ENCODE measurements at regions not wholly inside any gene's neighbourhood (a gene's known extent, or its start where the extent isn't known, plus 50 kb on each side); places are given as distances from the start of the nearest gene placed in this dataset.

DNA sequence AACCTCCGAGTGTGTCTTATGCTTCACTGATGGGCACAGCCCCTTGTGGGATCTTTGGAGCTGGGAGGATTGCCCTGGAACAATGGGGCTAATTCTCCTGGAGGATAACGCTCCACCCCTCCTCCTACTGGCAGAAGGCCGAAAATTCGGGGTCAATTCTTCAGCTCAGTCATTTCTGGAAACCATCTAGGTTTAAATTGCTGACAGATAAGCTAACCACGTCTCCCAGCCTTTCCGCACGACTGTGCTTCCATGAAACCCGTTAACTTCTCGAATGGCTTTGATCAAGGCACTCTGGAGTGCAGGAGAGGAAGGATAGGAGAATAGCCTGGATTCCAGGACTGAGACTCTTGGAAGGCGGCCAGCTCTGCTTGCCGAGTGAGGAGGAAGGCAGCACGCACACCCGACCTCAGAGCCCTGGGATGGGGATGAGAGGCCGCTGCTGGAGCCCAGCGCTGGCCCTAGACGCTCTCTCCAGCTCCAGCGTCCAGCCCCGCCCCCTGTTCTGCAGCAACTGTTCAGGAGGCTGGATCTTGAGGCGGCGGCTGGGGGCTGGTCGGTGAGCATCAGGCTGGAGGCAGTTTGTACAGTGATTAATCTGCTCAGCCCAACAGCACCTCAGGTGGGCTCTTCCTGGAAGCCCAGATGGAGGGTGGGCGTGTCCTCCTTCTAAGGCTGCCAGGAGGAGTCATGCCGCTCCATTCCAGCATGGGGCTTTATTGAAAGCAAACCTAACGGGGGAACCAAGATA, 176.7 kb upstream of the NCAM1 start:
- no peak overlapping the region for H2BK120ac ChIP-seq (ENCODE audit: low read depth, low read length)
- no peak overlapping the region for H3K4ac ChIP-seq (ENCODE audit: low read depth, low read length)
- H2BK5ac ChIP-seq (ENCODE audit: low read depth, low read length, poor library complexity, severe bottlenecking): no peak overlapping the region
- ChIA-PET CTCF (interaction anchor here (1.2 kb wide), 1 partner anchor 11 kb away, joined by 6 read pairs; no protein-coding TSS in a partner anchor), POLR2A (ENCODE audit: unreplicated experiment) (no interaction called here)
- H2BK15ac ChIP-seq (ENCODE audit: low read depth, low read length): no peak overlapping the region
- H4K91ac ChIP-seq (ENCODE audit: insufficient read depth, low read depth, low read length): no peak overlapping the region
- no peaks in the 10 kb centered on the region for H3K4me1 ChIP-seq (ENCODE audit: control insufficient read depth, insufficient read depth, low read length)
- H3K18ac ChIP-seq (ENCODE audit: low read depth, low read length): no peak overlapping the region
- no TSS peak for BruUV-seq (replicated peaks)
- no peak overlapping the region for H2AFZ ChIP-seq (replicated peaks; ENCODE audit: low read length, poor library complexity)
- H3K9me1 ChIP-seq (ENCODE audit: insufficient read depth, low read length): no peaks in the 10 kb centered on the region
- H3K14ac ChIP-seq (replicated peaks; ENCODE audit: low read depth, low read length): no peak overlapping the region
- no peak overlapping the region for H3K23ac ChIP-seq (ENCODE audit: low read depth, low read length)
- no peak overlapping the region for H3K4me2 ChIP-seq (ENCODE audit: low read depth, low read length)
- ATAC-seq (ENCODE audit: low read depth) (no peak), DNase-seq (no peak)
- H2AK5ac ChIP-seq (ENCODE audit: low read depth, low read length): no peak overlapping the region
- H4K8ac ChIP-seq (ENCODE audit: low read depth in 2 of 2, low read length in 2 of 2): no peak overlapping the region
- WGBS, 2 experiments (ENCODE audit: extremely low coverage in 2 of 2, insufficient read length in 1 of 2): no CpG with 5 or more reads among the region's 24 CpGs
- 0 out of 2 replicates have a peak, but pooled peaks cover 2% of the 10 kb centered on the region for H3K9me3 ChIP-seq (ENCODE audit: control insufficient read depth, insufficient read depth, low read length)
- no peak overlapping the region for H3K9ac ChIP-seq (ENCODE audit: low read depth, low read length)
- TF ChIP-seq MAZ (IDR thresholded peaks at IDR 0.05; ENCODE audit: borderline replicate concordance, low read depth, low read length) (no peak), CEBPB (IDR thresholded peaks at IDR 0.05; ENCODE audit: low read depth, low read length) (no peak), RCOR1 (IDR thresholded peaks at IDR 0.05; ENCODE audit: insufficient replicate concordance, low read length) (no peak), SMC3 (IDR thresholded peaks at IDR 0.05; ENCODE audit: low read depth, low read length) (no peak), CHD1 (IDR thresholded peaks at IDR 0.05; ENCODE audit: low read depth, low read length) (no peak), POLR2A (IDR thresholded peaks at IDR 0.05; ENCODE audit: low read depth, low read length) (no peak), RFX5 (IDR thresholded peaks at IDR 0.05; ENCODE audit: low read depth, low read length) (no peak), MAFK (IDR thresholded peaks at IDR 0.05; ENCODE audit: low read depth, low read length) (no peak), MXI1 (IDR thresholded peaks at IDR 0.05; ENCODE audit: borderline replicate concordance, low read depth, low read length) (no peak), FOS (IDR thresholded peaks at IDR 0.05; ENCODE audit: low read depth, low read length) (no peak)
- H3K4me3 ChIP-seq (ENCODE audit: insufficient read depth, low read depth, low read length): no peak overlapping the region
- H3K56ac ChIP-seq (ENCODE audit: extremely low read depth, insufficient read depth, low read length): no peak overlapping the region
- dilution Hi-C loops (cut with HindIII; ENCODE audit: low sequenced_read_pairs, unreplicated experiment) (no loop called here), in situ Hi-C loops (cut with MboI; ENCODE audit: low sequenced_read_pairs) (no loop called here), intact Hi-C loops (cut with micrococcal nuclease) (no loop called here)
- no peak overlapping the region for H4K5ac ChIP-seq (ENCODE audit: low read depth, low read length)
- H3K27ac ChIP-seq (ENCODE audit: insufficient read depth, low read length): no peak overlapping the region
- no peaks in the 10 kb centered on the region for H4K20me1 ChIP-seq (ENCODE audit: insufficient read depth, low read length)
- no peaks in the 10 kb centered on the region for H3K27me3 ChIP-seq (ENCODE audit: control insufficient read depth, insufficient read depth, low read length)
- no peaks in the 10 kb centered on the region for H3K79me1 ChIP-seq (ENCODE audit: low read depth in 1 of 2, low read length in 2 of 2)
- no peak overlapping the region for H2BK20ac ChIP-seq (ENCODE audit: low read depth, low read length)
- H2AK9ac ChIP-seq (replicated peaks; ENCODE audit: low read depth, low read length, poor library complexity): no peak overlapping the region
- H3K36me3 ChIP-seq (ENCODE audit: control insufficient read depth, insufficient read depth, low read length): no peaks in the 10 kb centered on the region
